ENCODE measurements at regions not wholly inside any gene's neighbourhood (a gene's known extent, or its start where the extent isn't known, plus 50 kb on each side); places are given as distances from the start of the nearest gene placed in this dataset.
"Not testable (repeated sequence)": the region's sequence is repeated elsewhere in the genome, so short reads cannot be mapped to it uniquely, and the experiment has no call there.

DNA sequence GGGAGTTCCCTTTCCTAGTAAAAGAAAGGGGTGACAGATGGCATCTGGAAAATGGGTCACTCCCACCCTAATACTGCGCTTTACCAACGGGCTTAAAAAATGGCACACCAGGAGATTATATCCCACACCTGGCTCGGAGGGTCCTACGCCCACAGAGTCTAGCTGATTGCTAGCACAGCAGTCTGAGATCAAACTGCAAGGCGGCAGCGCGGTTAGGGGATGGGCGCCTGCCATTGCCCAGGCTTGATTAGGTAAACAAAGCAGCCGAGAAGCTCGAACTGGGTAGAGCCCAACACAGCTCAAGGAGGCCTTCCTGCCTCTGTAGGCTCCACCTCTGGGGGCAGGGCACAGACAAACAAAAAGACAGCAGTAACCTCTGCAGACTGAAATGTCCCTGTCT lies 1097.8 kb upstream of the CNTN5 start:
- DNase-seq = not testable (repeated sequence)

DNA sequence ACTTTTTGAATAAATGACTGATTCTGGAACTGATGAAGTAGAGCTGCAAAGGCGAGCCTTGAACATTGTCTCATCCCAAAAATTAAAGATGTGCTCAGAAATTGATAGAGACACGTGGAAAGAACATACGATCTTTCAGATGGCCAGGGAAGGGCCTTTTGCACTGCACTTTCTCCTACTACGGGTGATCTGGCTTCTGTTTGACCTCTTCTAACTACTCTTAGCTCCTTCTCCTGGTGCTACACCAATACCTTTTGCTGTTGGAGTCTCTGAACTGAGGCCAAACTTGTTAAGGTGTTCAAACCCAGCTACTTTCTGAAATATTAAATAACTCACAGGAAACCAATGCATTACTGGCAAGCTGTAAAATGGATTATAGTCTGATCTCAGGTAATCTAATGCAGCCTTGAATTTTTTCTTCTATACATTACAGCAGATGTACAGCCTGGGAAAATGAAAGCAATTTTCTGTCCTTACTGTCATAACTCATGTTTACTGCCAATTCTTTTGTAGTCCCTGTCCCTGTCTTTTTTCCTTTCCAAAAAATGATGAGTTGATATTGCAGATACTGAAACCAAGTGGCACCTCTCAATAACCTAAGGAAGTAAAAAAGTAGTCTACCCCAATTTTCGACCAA lies 1086.1 kb upstream of the CNTN5 start:
- no peak for DNase-seq

DNA sequence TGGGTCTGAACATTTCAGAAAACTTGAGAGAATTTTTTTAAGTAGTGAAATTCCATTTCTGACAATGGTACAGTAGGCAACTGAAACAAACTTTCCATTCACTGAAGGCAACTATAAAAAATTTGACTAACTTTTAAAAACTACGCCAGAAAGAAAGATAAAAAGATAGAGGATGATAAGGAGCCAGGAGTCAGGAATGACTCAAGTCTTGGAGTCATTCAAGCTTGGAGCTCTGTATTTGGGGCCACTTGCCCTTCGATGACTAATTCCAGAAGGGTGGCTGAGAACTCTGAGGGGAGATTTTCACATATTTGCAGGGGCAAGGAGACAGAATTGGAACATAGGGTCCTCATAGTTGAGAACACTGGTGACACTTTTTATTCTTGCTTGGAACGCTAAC lies 1083.2 kb upstream of the CNTN5 start:
- no peak for DNase-seq

DNA sequence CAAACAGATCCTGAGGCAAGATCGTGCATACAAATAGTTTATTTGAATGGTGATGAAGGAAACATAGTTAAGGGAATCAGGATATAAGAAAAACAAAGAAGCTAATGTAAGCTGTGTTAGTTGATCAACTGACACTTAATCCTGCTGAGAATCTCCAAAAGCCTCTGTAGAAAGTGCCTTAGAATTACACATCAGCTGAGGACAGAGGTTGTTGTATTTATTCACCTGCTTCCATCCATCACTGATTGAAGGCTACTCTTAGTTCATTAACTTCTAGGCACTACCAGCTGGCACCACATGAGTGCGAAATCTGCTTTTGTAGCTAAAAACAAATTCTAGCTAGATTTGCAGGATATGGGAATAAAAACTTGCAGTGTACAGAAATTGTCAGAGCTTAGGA lies 1082.0 kb upstream of the CNTN5 start:
- no peak for DNase-seq

DNA sequence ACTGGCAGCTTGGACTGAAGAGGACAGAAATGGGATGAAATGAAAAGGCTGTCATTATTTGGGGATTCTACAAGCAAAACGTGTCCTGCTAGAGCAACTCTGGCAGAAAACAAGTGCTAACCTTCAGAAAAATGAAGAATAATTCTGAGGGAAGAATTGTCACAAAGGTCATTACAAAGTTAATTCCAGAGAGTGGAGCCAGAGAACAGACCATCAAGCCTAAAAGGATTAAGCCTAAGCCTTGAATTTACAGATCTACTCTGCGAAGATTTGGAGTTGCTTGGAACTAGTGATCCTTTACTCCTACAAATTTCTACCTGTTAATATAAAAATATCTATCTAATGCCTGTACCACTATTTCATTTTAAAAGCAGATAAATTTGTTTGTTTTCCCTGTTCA lies 1077.3 kb upstream of the CNTN5 start:
- DNase-seq = no peak

DNA sequence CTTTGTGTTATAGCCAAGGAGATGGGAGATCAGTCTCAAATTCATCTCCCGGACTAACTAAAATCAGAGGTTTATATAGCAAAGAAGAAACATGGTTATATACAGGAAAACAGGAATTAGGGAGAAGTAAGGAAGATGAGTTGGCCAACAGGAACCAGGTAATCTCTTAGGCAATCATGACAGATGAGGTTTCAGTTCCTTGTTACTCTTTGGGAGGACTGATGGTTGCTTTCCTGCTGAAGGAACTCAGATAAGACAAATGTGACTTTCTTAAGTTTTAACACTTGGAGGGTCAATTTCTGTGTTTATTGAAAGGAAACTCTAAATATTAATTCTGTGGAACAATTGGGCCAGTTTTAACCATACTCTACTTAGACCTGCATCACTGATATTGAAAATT lies 1072.0 kb upstream of the CNTN5 start:
- DNase-seq = no peak

DNA sequence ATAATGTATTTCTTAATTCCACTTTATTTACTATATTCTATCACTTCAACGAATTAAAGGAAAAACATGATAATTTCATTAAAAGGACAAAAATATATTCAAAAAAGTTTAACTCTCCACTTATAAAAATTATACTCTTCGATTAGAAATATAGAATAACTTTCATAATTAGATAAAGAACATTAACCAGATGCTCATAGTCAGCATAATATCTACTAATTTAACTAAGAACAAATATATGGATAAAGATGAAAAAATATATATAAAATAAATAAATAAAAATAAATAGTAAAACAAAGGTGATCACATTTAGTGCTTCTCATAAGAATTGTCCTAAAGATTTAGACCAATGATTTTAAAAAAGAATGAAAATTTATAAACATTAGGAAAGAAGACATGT lies 1065.2 kb upstream of the CNTN5 start:
- no peak for DNase-seq

DNA sequence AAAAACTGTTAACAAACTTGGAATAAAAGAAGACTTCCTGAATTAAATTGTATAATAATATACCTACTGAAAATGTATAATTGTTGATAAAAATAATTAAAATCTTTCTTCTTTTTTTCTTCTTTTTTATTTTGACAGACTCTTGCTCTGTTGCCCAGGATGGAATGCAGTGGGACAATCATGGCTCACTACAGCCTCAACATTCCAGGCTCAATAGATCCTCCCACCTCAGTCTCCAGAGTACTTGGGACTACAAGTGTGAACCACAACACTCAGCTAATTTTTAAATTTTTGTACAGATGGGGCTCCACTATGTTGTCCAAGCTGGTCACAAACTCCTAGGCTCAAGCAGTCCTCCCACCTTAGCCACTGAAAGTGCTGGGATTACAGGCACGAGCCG lies 1063.8 kb upstream of the CNTN5 start:
- no peak for DNase-seq

DNA sequence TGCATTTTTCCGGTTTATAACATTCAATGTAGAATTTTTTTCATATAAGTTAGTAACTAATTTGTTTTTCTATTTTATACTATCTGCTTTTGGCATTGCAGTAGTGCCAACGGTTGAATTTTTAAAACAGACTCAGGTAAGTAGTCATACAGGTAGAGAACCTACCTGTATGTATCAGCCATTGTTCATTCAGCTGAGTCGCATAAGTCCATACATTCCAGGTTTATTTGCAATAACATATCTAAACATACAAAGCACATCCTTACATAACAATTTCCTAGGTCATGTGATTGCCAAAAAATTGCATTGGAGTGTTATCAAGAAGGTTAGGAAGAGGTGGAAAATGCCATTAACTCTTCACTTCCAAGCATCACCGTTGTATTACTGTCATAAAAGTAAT lies 1059.3 kb upstream of the CNTN5 start:
- DNase-seq = no peak

DNA sequence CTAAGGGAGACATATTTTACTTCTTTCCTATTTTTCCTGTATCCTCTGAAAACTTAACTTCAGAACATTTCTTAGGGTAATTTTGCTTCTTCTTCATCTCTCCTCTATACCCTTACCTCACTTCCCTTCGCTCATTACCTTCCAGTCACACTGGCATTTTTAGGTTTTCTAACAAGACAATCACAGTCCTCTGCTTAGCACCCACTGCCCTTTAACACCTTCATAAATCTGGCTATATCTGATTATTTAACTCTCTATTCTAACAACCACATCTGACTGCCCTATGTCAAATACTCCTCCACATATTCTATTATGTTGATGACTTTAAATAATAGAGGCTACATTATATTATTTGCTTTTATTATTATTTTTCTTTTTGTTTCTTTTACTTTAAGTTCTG lies 1058.0 kb upstream of the CNTN5 start:
- no peak for DNase-seq

DNA sequence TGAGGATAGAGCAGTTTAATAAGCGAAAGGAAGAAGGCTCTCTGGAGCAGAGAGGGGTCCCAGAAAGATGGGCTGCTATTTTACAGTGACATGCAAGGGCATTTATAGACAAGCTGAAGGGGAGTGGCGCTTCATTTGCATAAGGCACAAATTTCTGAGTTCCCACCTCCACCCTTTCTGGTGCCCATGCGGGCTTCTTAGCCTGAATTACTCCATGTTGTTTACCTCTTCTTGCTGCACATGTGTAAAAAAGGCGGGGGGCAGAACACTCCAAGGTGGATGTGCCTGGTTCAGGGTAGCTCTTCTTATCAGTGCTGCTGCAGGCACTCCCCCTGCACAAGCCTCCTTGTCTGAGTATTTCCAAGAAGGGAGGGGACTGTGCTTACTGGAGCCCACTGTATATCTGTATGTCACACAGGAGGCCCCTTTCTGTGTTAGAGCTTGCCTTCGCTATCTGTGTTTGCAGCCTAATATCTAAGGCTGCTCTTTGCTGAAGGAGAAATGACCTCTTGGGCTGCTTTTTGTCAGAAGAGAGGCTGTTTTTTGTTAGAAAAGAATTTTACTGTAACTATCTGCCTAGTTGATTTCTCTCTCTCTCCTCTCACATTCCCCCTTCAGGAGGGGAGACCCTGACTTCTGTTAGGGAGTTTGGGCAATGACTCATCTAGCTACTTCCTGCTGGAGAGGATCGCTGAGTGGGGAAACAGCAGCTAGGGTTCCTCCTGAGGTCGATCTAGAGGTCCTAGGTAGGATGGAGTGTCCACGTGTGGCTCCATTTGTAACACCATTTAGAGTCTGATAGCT lies 1057.0 kb upstream of the CNTN5 start:
- no peak for DNase-seq

DNA sequence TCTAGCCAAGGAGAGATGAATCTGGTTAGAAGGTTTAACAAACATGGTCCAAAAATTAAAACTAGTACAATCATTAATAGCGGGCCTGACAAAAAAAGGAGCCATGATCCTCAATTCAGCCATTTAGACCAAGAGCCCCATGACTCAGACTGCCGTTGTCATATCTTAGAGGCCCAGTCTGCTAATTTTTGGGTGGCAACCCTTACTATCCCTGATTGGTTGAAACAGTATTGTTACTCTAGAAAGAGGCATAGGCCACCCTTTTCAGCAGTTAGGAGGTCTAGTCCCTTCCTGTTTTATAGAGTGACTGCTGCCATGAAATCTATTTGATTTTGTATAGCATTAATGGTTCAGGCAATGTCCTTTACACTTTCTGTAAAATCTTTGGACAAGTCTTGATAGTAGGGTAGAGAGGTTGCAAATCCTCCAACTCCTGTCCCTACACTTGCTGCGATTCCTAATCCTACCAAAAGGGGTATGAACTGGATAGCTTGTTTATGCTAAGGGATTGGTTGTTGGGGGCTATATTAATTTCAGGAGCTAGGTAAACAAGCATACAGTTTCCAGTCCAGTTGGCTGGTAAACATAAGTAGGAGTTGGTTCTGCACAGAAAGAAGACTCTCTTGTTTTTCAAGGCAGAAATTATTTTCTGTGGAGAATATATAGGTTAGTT lies 1056.3 kb upstream of the CNTN5 start:
- DNase-seq = no peak

DNA sequence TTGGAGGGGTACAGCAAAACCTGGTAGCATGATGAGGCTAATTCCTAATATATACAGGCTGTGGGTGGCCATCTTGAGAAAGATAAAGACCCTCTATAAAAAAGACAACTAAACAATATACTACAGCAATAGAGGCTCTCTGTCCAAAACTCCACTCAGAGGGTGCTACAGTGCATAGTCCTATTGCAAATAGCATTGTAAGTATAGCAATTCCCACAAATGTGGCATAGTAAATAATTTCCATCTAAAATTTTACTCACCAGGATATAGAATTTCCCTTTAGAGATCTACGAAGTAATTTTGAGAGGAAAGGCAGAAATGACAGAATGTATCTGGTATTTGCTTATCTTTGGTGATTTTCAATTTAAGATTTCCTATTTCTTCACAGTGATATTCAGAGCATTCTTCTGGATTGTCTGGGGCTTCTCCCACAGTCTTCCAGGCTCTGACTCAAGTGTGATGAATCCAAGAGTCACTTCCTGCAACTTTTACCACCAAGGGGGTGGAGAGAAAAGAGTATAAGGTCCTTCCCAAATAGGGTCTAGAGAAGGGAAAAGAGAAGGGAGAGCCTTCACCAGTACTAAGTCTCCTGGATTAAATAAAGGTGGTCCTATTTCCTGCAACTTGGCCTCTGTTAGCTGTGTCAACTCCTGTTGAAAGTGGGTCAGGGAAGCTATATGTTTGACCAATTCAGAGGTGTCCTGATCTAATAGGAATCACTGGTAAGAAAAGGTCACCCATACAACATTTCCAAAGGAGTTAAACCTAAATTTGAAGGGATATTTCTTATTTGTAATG lies 1054.7 kb upstream of the CNTN5 start:
- no peak for DNase-seq

DNA sequence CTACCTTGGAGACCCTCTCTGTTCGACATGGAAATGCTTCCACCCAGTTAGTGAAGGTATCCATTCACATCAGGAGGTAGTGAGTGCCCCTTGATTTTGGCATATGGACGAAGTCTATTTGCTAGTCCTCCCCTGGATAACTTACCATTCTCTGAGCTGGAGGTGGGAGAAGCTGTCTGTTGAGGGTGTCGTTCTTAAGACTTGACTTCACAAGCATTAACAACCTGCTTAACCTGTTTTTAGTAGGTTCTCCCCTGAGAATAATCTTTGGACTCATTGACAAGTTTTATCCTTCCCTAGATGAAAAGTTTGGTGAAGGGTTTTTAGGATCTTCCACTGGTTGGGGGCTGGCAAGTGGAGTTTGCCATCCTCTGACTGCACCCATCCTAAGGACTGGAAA lies 1053.8 kb upstream of the CNTN5 start:
- DNase-seq = no peak

DNA sequence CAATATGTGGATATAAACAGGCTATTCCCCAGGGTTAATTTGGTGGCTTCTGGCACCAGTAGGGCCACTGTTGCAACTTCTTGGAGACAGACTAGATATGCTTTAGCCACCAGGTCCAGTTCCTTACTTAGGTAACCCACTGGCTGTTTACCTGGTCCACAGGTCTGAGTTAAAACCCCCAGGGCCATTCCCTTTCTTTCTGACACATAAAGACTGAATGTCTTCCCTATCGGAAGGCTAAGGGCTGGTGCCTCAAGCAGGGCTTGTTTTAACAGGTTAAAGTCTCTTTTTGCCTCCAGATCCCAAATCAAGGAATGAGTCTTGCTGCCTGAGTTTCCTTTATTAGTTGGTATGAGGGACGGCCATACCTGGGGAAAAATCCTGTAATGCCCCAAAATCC lies 1052.7 kb upstream of the CNTN5 start:
- no peak for DNase-seq

DNA sequence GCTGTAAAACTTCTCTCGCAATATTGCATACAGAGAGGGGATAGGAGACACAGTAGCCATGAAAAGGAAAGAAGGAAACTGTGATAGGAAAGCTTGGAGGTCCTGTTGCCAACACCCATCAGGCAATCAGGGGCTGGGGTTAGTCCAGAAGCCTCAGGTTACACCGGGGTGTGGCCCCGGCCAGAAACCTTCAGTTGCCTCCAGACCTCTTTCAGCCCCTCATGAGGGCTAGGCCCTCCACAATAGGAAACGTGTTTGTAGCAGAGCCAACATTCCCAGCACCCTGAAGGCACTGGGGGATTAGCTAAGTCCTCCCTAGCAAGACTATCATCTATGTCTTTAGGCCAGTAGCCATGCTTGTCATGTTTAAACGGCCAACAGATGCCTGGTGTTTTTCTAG lies 1048.0 kb upstream of the CNTN5 start:
- DNase-seq = no peak

DNA sequence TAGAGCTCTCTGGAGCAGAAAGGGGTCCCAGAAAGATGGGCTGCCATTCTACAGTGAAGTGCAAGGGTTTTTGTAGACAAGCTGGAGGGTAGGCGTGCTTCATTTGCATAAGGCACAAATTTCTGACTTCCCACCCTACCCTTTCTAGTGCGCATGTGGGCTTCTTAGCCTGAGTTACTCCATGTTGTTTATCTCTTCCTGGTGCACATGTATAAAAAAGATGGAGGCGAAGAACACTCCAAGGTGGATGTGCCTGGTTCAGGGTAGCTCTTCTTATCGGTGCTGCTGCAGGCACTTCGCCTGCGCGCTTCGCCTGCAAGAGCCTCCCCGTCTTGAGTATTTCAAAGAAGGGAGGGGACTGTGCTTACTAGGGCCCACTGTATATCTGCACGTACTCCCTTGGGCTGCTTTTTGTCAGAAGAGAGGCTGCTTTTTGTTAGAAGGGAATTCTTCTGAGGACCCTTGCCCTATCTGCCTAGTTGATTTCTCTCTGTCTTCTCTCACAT lies 1047.3 kb upstream of the CNTN5 start:
- no peak for DNase-seq

DNA sequence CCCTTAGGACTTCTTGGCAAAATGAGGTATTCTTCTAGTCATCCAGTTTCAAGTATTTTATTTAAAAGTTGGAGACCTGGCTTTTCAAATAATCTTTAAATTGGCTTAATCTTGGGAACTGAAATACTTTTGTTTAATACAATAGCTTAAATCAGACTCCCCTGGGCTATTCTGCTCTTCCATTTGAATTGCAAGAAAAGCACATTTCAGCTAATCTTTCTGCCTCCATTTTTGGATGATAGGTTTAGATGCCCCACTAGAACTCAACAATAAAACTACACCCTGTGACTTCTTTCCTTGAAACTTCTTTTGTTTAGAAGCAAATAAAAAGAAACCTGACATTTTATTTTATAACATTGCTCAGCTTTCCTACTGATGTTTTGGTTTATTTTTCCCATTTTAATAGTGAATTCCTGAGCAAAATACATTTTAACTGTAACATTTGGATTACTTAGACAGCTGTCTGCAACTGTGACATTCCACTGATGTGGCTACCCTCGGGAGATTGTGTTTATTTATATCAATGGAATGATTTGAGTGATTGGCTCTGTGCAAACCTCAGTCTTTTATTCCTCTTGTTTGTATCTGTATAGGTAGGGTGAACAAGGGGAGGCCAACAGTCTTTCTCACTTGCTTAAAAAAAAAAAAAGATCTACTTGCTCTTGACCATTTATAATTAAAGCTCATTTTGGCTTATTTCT lies 1045.8 kb upstream of the CNTN5 start:
- no peak for DNase-seq

DNA sequence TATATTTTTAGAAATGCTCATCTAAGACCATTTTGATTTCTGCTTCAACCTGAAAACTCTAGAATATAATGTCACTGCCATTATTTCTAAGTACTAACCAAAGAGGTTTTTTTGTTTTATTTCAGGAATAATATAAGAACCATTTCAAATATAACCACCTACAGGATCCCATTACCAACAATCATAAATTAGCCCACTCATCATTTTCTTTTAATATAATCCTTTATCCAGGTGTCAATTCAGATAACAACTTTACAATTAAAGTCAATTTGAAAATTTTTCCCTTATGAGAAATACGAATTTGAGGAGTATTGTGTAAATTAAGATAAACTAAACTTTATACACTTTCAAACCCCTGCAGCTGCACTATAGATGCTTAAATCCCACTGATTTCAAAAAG lies 1043.0 kb upstream of the CNTN5 start:
- no peak for DNase-seq

DNA sequence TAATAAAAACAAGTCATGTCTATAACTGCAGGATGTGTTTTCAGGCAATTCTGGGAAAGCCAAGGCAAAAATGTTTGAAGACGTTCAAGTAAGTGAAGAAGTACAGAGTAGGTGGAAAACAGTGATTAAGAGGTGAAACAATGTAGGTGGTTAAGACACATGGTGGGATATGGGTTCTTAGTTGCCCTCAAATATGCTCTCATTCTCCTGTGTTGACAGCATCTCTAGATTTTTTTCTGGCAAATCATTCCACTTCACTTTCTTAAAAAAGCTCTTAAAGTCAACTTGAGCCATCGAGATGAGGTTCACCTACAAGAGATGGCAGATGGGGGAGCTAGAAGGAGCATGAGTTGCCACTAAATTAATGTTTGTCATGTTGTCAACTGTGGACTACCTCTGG lies 1041.0 kb upstream of the CNTN5 start:
- DNase-seq = no peak

DNA sequence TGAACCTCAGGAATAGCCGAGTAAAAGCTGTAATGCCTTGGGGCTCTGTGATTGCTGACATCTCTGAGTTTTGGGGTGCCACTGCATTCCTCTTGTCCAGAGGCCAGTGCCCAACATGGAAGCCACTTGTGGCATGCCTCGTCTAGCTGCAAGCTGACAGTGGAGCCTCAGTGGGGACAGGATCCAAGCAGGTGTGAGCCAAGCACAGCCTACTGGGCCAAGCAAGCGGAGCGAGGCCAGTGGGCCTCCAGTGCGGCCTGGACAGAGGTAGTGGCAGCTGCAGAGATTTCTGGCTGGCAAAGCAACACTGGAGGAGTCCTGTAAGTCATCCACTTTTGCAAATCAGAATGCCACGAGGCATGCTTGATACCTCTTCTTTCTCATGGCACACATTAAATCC lies 1038.2 kb upstream of the CNTN5 start:
- DNase-seq = no peak

DNA sequence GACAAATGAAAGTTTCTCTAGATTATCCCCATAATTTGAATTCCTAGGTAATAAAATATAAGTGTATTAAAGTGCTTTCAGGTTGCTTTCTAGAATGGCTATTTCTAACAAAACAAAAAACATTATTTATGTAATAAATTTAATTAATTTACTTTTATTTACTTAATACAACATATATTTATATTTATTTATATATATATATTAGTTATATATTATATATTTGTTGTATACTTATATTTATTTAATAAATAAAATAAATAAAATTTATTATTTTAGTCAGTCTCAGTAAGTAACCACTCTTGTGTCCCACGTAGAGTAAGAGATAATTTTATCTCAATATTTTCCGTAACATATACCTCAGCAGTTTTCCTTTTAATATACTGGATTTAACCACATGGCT lies 1031.6 kb upstream of the CNTN5 start:
- DNase-seq = no peak

Measured in CD4-positive, alpha-beta T cell treated with Interleukin-21 for 1 hour (primary cell).